GM18907 (cell line): ENCODE measurements at regions not wholly inside any gene's neighbourhood (a gene's known extent, or its start where the extent isn't known, plus 50 kb on each side); places are given as distances from the start of the nearest gene placed in this dataset.

Experiments
- ATAC-seq: cut with Tn5 transposase; IDR thresholded peaks from one replicate; pipeline ENCODE4 v1.9.1; 2021; ENCODE audit warnings: mild to moderate bottlenecking, moderate library complexity; ENCODE audit not compliant: unreplicated experiment

GRCh38 chr1:112312879-112313278 is 83.1 kb upstream of the CTTNBP2NL start:
- no peak for ATAC-seq

DNA sequence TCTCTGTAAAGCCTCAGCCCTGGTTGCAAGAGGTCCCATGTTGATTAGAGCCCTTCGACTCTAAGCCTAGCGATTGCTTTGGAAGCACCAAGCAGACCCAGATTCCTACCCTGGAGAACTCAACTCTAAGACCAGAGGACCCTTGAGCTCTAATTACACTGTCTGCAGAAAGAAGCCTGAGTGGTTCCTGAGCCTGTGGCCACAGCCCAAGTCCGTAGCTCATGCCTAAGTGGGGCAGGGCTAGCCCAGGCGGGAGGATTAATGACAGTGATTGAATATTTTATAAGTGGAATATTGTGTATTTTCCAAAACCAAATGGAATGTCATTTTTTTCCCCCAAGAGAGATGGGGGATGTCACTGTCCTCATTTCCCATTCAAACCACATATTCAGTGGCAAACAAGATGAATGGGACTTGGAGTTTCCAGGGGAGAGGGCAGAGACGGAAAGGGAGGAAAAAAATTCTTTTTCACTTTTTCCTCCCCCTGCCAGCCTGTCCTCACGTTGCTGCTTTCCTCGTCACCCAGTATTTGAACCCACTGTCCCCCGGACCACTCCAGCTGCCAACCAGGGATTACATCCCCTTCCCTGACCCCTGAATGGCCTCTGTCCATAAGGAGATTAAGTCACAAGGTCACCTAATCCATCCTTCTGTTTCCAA is 79.6 kb upstream of the CTTNBP2NL start:
- no peak for ATAC-seq

GRCh38 chr1:112317140-112317539 is 78.9 kb upstream of the CTTNBP2NL start:
- no peak for ATAC-seq

- no peak for ATAC-seq
Measured at GRCh38 chr1:112317611-112318062, 78.4 kb upstream of the CTTNBP2NL start.

DNA sequence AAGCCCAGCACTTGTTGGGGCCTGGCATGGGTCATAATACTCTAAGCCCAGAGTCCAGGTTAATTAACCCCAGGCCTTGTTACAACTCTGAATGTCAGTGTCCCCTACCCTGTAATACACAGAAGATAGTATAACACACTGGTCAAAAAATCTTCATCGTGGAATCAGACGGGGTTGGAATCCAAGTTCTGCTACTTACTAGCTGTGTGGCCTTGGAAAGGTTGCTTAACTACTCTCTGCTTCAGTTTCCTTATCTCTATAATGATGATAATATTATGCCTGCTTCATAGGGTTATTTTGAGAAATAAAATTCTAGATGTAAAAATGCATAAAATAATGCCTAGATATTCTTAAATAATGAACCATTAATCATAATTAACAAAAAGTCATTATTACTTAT is 77.8 kb upstream of the CTTNBP2NL start:
- ATAC-seq: no peak

- ATAC-seq: no peak
Measured at GRCh38 chr1:112318698-112319370, 77.2 kb upstream of the CTTNBP2NL start.

DNA sequence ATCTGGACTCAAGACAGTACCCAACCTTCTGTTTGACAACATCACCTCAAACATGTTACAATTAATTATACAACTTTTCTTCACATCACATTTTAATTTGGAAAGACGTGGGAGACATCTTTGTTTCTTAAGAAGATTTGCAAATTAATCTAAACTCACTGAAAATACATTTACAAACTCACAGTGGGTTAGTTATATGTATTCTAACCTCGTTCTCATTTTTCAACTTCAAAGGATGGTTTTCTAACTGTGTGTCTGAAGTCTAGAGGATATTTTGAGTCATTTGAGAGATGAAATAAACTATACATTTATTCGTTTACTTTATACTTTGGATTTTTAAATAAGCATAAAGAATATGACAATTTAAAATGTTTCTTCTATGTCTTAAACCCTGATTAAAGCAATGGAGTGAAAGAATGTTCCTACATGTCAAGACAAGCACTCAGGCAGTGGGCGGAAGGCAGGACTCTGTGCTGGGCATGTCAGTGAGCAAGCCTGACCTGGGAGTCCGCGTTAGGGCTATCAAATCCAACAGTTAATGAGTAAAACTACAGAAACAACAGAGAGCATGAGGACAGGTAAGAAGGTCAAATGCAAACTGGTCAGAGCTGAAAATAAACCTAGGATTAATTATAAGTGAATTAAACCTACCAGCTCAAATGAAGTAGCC is 76.5 kb upstream of the CTTNBP2NL start:
- no peak for ATAC-seq

DNA sequence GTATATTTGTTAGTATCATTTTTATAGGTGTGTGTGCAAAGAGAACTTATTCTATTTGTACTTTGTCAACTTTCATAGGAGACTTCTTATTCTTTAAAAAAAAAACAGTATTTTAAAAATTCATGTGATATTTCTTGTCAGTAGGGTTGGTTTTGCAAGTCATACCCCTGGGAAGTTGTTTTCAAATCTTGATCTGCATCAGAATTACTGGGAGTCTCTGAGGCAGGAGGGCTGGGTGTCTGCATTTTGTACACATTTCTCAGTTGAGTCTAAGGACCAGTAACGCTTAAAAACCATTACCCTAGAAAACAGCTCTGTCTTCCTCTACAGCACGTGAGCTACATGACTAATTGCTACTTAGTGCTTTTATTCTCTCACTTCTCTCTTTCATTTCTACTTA is 76.0 kb upstream of the CTTNBP2NL start:
- ATAC-seq: no peak

DNA sequence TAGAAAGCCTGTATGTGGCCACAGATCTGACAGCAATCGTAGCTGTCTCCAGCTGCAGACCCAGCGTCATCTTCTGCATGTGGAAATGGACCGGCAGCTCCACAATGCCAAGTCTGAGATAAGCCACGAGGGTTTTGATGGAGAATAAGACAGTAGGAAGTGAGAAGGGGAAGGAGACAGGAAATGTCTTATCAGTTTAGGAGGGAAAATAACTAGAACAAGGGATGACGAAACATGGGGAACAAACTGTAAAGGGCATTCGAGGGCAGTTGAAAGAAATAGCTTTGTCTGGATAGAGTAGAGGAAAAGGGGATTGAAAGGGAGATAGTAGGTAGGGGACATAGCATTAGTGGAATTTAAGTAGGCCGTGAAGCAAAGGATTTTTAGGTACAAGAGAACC is 74.0 kb upstream of the CTTNBP2NL start:
- ATAC-seq: no peak

DNA sequence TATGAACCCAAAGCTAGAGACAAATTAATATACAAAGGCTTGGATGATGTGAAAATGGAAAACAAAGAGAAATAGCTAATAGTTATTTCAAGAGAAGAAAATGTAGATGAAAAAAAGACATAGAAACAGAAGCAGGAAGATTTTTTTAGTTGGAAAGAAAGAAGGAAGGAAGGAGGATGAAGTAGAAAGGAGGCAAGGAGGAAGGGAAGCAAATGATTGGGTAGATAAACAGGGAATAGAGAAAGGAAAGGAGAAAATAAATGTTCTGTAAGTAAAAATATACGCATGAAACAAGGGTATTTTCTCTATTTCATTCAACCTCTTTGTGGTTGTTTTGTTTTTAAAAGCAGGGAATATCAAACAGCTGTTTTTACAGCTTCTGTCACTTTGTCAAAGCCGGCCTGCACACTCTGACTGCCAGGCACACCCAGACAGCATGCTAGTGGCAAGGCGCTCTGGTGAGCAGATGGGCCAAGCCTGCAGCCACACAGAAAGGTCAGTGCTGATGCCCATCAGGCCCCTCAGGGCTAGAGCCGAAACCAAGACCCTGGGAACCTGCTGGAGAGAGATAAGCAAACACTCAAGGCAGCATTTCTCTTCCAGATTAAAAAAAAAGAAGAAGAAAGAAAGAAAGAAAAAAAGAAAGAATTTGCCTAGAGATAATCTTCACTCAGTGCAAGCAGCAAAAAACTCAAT is 72.9 kb upstream of the CTTNBP2NL start:
- no peak for ATAC-seq

- no peak for ATAC-seq
Measured at GRCh38 chr1:112325504-112325903, 70.5 kb upstream of the CTTNBP2NL start.

- ATAC-seq: no peak
Measured at GRCh38 chr1:112328600-112328999, 67.4 kb upstream of the CTTNBP2NL start.

DNA sequence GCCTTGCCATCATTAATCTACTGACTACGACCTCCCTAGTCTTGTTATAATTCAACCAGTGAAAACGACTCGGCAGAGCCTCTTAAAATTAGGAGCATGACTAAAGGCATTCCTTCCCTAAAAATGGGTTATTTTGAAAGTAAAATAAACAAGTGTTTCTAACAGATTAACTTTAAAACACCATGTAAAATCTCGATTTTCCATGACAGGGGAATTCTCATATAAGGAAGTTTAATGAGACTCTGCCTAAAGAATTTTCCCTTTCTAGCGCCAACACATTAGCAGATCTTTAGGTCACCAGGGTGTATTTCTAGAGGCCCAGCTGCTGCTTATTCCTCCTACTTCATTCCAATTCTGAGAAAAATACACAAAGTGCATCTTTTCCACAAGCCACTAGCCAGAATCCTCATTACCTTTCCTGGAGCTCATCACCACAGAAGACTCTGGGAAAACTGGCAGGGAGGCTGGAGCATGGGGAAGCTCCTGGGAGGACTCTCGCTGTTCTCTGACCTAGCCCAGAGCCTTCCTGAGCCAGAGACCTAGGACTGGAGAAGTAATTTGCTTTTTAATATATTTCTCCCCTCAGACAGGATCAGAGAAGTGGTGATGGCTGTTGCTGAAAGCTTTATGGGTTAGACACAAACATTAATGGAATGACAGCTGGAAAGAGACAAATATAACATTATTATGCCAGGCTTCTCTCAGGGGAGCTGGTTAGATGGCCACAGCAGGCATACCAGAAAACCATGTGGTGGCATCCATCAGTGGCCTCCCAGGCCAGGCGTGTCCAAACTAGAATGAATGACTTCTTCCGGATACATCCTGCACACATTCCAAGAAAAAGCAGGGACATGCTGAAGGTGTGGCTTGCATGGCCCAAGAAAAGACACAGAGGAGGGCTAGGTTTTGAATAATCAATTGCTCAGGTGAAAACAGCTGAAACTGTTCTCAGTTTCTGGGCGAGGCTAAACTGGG is 63.6 kb upstream of the CTTNBP2NL start:
- ATAC-seq: no peak

DNA sequence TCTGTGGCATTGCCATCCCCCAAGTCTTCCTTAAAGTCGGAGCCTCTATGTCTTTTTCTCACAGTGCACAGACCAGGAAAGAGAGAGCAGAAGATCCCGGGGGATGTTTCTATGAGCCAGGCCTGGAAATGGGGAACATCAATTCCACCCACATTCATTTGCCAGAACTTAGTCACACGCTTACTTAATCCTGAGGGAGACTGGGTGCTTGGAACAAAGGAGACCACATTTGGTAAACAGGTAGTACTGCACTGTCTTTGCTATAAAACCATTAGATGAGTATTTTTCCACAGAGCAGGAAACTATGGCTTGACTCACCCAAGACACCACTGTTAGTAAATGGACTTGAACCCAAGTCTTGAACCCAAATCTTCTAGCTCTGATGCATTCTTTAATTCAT is 60.7 kb upstream of the CTTNBP2NL start:
- ATAC-seq: no peak

GRCh38 chr1:112337028-112337531 is 58.9 kb upstream of the CTTNBP2NL start:
- ATAC-seq: peak; percentile 58

DNA sequence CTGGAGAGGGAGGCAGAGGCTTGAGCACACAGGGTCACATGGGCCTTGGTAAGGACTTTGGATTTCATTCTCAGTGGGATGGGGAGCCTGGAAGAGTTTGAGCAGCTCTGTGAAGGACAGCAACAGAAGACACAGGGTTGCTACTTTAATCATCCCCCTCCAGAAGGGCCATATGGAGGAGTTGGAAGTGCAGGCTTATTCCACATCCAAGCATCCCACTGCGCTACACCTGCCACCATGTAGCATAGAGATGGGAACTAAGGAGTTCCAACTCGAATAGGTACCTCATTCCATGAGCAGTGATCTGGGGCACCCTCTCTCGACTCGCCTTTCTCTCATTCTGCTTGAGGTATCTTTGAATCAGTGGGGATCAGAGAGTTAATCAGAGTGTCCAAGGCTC is 54.0 kb upstream of the CTTNBP2NL start:
- no peak for ATAC-seq

DNA sequence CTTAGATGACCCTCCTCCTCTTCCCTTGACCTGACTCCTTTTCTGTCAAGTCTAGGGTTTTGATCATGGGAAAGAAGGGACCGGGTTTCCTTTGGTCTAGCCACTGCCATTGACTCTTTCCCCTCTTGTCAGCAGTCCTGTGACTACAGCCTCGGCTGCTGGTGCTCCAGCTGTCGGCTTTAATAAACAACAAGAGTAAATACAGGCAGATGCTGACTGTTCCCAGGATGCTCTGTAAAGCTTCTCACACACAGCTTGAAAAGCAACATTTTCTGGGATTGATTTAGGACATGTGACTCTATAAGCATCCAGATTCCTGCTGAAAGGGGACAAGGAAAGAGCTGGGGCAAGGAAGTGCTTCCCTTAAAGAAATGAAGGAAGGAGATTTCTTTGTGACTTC is 53.5 kb upstream of the CTTNBP2NL start:
- no peak for ATAC-seq

DNA sequence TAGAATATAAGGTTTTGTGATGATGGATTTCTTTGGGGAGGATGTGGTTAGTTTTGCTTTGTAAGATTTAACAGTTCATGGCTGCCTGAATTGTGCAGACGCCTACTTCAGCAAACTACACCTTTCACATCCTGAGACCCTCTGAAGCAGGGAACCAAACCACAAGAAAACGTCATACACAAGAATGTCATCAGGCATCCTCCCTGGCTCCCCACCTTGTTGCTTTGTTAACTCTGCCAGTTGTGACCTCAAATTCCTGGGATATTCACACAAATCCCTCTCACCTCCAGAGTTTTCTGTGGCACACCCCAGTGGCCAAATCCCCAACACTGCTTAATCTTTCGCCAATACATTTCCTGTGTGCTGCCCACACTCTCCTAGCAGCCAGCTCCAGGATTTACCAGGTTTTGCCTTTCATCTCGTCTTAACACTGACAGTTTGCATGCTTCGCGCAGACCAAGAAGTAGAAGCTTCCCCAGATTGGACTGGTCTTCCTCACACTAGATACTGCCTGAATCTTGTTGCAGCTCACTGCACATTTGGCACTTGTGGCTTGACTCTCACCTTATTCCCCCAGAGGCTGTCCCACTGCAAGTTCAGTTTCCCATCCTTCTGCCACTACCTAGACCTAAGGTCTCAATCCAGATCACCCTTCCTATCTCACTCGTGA is 51.1 kb upstream of the CTTNBP2NL start:
- peak; percentile 76 for ATAC-seq
